Nephron (organoid): ENCODE measurements at regions not wholly inside any gene's neighbourhood (a gene's known extent, or its start where the extent isn't known, plus 50 kb on each side); places are given as distances from the start of the nearest gene placed in this dataset.

Experiments used
- H3K27ac Mint-ChIP-seq, 3 experiments: 2 replicates each; pipeline ENCODE4 v1.8.0; 2020; ENCODE audit warnings: mixed read lengths in 3 of 3, mild to moderate bottlenecking in 2 of 3, moderate library complexity in 1 of 3
- H3K27me3 Mint-ChIP-seq: 2 replicates; pipeline ENCODE4 v1.8.0; 2021; ENCODE audit warnings: low read depth, mild to moderate bottlenecking, moderate library complexity, mixed read lengths
- H3K36me3 Mint-ChIP-seq: 2 replicates; pipeline ENCODE4 v1.8.0; 2020; ENCODE audit warnings: low read depth, mixed read lengths
- H3K4me1 Mint-ChIP-seq: 2 replicates; pipeline ENCODE4 v1.8.0; 2020; ENCODE audit warnings: mixed read lengths
- H3K4me3 Mint-ChIP-seq, 3 experiments: 2 replicates each; pipeline ENCODE4 v1.8.0; 2020; ENCODE audit warnings: mild to moderate bottlenecking in 3 of 3, mixed read lengths in 3 of 3, moderate library complexity in 2 of 3
- H3K9me3 Mint-ChIP-seq: 2 replicates; pipeline ENCODE4 v1.8.0; 2020; ENCODE audit warnings: mixed read lengths
- TF ChIP-seq, protein P1 (sequence below), 3 experiments: fragments of 200-600 bp; sonication (generic); IDR thresholded peaks; one replicate each; pipeline ENCODE4 v1.5.0; 2021; ENCODE audit warnings: antibody characterized with exemption in 3 of 3; ENCODE audit not compliant: unreplicated experiment in 3 of 3

DNA sequence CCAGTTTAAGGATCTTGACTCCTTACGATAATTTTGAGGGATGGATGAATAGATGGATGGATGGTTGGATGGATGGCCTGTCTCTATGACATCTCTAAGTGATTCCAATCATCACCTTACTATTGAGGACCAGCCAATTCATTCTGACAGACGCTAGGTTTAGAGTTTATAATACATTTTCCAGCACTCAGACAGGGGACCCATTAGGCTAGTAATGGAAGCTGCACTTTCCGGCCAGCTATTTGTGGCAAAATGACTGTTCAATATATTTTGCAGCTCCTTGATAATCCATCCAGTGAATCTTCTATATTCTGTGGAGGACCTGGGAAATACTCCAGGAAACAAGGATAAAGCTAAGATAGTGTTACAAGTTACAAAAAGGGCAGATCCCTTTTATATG lies 262.9 kb downstream of the TDRD15 start:
- H3K4me1 Mint-ChIP-seq = peaks cover 17% of the 10 kb centered on the region
- H3K27ac Mint-ChIP-seq = no peak overlapping the region
- H3K27me3 Mint-ChIP-seq = peaks cover 31% of the 10 kb centered on the region
- H3K9me3 Mint-ChIP-seq = peaks cover 3% of the 10 kb centered on the region
- no peak overlapping the region for H3K4me3 Mint-ChIP-seq
- TF ChIP-seq, protein P1, sequence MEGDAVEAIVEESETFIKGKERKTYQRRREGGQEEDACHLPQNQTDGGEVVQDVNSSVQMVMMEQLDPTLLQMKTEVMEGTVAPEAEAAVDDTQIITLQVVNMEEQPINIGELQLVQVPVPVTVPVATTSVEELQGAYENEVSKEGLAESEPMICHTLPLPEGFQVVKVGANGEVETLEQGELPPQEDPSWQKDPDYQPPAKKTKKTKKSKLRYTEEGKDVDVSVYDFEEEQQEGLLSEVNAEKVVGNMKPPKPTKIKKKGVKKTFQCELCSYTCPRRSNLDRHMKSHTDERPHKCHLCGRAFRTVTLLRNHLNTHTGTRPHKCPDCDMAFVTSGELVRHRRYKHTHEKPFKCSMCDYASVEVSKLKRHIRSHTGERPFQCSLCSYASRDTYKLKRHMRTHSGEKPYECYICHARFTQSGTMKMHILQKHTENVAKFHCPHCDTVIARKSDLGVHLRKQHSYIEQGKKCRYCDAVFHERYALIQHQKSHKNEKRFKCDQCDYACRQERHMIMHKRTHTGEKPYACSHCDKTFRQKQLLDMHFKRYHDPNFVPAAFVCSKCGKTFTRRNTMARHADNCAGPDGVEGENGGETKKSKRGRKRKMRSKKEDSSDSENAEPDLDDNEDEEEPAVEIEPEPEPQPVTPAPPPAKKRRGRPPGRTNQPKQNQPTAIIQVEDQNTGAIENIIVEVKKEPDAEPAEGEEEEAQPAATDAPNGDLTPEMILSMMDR (IDR thresholded peaks at IDR 0.05; ENCODE audit: unreplicated experiment in 3 of 3) = no peak
- H3K36me3 Mint-ChIP-seq = no peaks in the 10 kb centered on the region

DNA sequence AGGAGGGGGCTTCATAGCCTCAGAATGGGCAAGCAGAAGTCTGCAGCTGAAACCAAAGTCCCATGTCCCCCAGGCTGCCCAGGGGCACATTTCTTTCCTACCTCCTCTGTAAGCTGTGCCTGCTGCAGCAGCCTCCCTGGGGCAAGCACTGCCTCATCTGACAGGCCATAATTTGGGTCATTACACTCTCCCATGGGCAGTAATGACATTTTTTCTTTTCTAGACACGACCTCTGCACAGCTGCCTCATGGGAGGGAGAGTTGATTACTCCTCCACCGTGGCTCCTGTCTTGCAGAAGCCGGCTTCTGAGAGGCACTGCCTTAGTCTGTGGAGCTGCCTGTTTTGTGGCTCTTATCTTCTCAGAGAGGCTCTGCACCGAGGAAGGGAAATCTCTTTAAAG lies 268.9 kb downstream of the TDRD15 start:
- Mint-ChIP-seq H3K4me1 (peaks cover 8% of the 10 kb centered on the region), H3K27me3 (peaks cover 25% of the 10 kb centered on the region), H3K36me3 (no peaks in the 10 kb centered on the region), H3K4me3 (peak overlapping the region in 1 of 3 experiments; percentile 24), H3K9me3 (peaks cover 3% of the 10 kb centered on the region), H3K27ac (peak overlapping the region in 1 of 3 experiments; percentile 36)
- TF ChIP-seq, protein P1 (IDR thresholded peaks at IDR 0.05; ENCODE audit: unreplicated experiment in 3 of 3) = no peak

DNA sequence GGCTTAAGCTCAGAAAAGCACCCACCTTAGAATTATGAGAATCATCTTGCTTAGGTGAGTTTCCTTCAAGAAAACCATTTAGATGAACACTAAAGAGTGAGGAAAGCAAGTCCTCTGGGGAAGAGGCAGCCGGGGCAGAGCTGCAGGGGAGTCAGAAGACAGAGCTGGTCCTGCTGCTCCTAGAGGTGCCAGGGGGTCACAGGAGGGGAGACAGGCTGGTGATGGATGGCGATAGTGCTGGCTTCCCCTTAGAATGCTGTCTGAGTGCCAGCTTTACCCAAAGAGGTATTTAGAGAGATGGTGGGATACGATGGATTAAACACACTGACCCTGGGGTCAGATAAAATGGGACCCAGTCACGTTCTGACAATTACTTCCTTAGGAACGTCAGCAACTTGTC lies 269.4 kb downstream of the TDRD15 start:
- TF ChIP-seq, protein P1 (IDR thresholded peaks at IDR 0.05; ENCODE audit: unreplicated experiment in 3 of 3) = no peak
- peaks cover 1% of the 10 kb centered on the region for H3K9me3 Mint-ChIP-seq
- H3K36me3 Mint-ChIP-seq = no peaks in the 10 kb centered on the region
- H3K27ac Mint-ChIP-seq = peak overlapping the region in 1 of 3 experiments; percentile 36
- H3K27me3 Mint-ChIP-seq = peaks cover 23% of the 10 kb centered on the region
- peaks cover 8% of the 10 kb centered on the region for H3K4me1 Mint-ChIP-seq
- H3K4me3 Mint-ChIP-seq = peak overlapping the region in 1 of 3 experiments; percentile 24

DNA sequence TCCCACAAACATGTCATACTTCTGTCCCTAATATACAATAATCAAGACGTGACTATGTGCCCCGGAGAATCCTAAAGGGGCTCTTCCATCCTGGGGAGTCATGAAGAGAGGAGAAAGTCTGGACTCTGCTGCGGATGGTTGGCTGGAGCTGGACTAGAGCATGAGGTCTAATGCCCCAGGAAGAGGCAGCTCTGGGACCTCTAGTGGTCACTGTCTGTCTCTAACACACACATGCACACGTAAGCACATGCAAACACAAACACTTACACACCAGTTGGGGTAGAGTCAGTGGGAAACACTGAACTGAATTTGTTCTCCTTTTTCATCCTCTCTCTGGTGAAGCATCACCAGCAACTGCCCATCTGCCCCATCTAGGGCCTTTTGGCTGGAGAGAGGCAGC lies 271.6 kb downstream of the TDRD15 start:
- Mint-ChIP-seq H3K27ac (no peak overlapping the region), H3K9me3 (no peaks in the 10 kb centered on the region), H3K4me1 (peaks cover 8% of the 10 kb centered on the region), H3K36me3 (no peaks in the 10 kb centered on the region), H3K4me3 (no peak overlapping the region), H3K27me3 (peaks cover 17% of the 10 kb centered on the region)
- TF ChIP-seq, protein P1 (IDR thresholded peaks at IDR 0.05; ENCODE audit: unreplicated experiment in 3 of 3) = peak in 1 of 3 experiments; percentile 29

DNA sequence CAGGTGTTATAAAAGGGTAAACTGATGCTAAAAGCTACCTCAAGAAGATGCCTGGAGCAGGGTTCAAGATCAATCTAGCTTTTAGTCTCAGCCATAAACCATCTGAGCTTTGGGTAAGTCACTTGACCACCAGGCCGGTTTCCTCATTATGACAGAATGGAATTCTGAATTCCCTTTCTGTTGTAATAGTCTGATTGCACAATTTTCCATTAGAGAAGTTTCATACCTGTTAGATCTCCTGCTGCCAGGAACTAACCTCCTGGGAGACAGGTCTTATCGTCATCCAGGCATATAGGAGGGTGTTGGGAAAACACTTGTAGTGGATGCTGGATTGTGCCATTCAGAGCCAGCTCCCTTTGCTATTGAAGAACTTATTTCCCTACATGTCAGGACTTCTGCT lies 272.5 kb downstream of the TDRD15 start:
- TF ChIP-seq, protein P1 (IDR thresholded peaks at IDR 0.05; ENCODE audit: unreplicated experiment in 3 of 3) = no peak
- Mint-ChIP-seq H3K27ac (no peak overlapping the region), H3K9me3 (peaks cover 2% of the 10 kb centered on the region), H3K36me3 (no peaks in the 10 kb centered on the region), H3K4me3 (no peak overlapping the region), H3K27me3 (peaks cover 17% of the 10 kb centered on the region), H3K4me1 (peaks cover 8% of the 10 kb centered on the region)

DNA sequence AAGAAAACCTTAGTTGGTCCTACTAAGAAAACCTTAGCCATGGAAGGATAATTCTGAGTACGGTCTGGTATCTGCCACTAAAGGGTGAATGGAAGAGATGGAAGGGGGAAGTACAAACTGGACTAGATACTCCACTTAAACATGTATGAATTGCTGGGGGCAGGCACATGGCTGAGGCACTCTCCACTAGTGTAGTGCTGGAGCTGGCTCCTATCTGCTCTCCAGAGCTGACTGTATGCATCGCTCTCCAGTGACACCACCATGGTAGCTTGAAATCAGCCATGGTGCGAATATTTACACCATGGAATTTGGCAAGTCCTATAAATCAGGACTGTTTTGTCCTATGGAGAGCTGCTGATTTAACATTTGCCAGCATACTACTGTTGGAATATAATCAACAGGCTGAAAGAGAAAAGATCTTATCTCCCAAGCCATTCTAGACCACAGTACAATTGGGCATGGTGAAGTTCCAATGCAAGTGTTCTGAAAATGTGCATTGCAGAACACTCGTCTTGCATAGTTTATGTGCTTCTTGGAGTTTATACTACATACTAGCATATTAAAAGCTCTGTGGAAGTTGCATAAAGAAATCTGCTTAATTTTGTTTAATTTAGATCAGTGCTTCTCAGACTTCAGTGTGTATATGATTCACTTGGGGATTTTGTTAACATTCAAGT lies 277.4 kb downstream of the TDRD15 start:
- Mint-ChIP-seq H3K4me3 (no peak overlapping the region), H3K36me3 (no peaks in the 10 kb centered on the region), H3K9me3 (peaks cover 2% of the 10 kb centered on the region), H3K27ac (no peak overlapping the region), H3K27me3 (peaks cover 9% of the 10 kb centered on the region), H3K4me1 (no peaks in the 10 kb centered on the region)
- TF ChIP-seq, protein P1 (IDR thresholded peaks at IDR 0.05; ENCODE audit: unreplicated experiment in 3 of 3) = no peak
